Ovary (tissue), 7 donors: ENCODE measurements at regions not wholly inside any gene's neighbourhood (a gene's known extent, or its start where the extent isn't known, plus 50 kb on each side); places are given as distances from the start of the nearest gene placed in this dataset.

Experiments used
- DNase-seq, 5 donors: peaks; one replicate each; pipeline ENCODE4 v3.0.0-alpha.2; 2019 to 2020
- H3K27ac ChIP-seq, 2 donors: fragments of 200-600 bp; one replicate each; pipeline versions ENCODE4 v1.5.1 to v1.8.0; 2019 to 2022
- H3K27me3 ChIP-seq: fragments of 200-600 bp; one replicate; pipeline ENCODE4 v1.8.0; 2022
- H3K36me3 ChIP-seq: fragments of 200-600 bp; sonication (generic); one replicate; pipeline ENCODE4 v1.5.1; 2019
- H3K4me1 ChIP-seq: one replicate; pipeline ENCODE4 v1.8.1; 2013; ENCODE audit warnings: mild to moderate bottlenecking, moderate library complexity; ENCODE audit not compliant: insufficient read depth
- H3K4me3 ChIP-seq: fragments of 200-600 bp; sonication (generic); one replicate; pipeline ENCODE4 v1.5.1; 2017
- H3K9me3 ChIP-seq, 2 donors: fragments of 200-600 bp in 1 of 2; sonication (generic) in 1 of 2; one replicate each; pipeline versions ENCODE4 v1.5.1 to v1.8.1; 2013 to 2019; ENCODE audit warnings: mild to moderate bottlenecking in 1 of 2, moderate library complexity in 1 of 2
- CTCF ChIP-seq, 3 donors: fragments of 450-650 bp in 2 of 3; fragments of 200-600 bp in 1 of 3; IDR thresholded peaks; one replicate each; pipeline versions ENCODE4 v1.5.1 to v1.8.0; 2016 to 2022; ENCODE audit warnings: antibody characterized with exemption in 3 of 3, mild to moderate bottlenecking in 1 of 3
- EP300 ChIP-seq: sonication (generic); formaldehyde crosslinking; IDR thresholded peaks from one replicate; pipeline ENCODE4 v1.6.1; 2017; ENCODE audit warnings: antibody characterized with exemption
- POLR2A ChIP-seq: fragments of 450-650 bp; IDR thresholded peaks from one replicate; pipeline ENCODE4 v1.6.1; 2017; ENCODE audit warnings: antibody characterized with exemption, mild to moderate bottlenecking, moderate library complexity
- WGBS, 3 donors: extraction: QIAGEN DNeasy Blood & Tissue Kit in 1 of 3; methylation state at CpG; one replicate each; pipeline versions ENCODE4 v1.1.5 to v1.1.7; 2013 to 2017; 5-methylcytosine and 5-hydroxymethylcytosine counted together
- intact Hi-C, 4 donors: fragments of 100-400 bp; cut with DNase I; formaldehyde crosslinking; loops; one replicate each; pipeline versions ENCODE4 v1.11.0 to v1.15.1; 2022 to 2023
- donor health status: DM: no; HTN: no; CAD: no; lungs with moderate emphysema.
- donor health status: DM: no; HTN: no; CAD: no.
- donor health status: Bipolar disorder and iron deficiency.
- donor health status: DM: no; HTN: no; CAD: no.
- donor health status: DM: yes; HTN: yes; CAD: no.

- H3K4me3 ChIP-seq, result no peak overlapping the region
- intact Hi-C loops, result no loop called here
- TF ChIP-seq POLR2A, result no peak
- no peak for TF ChIP-seq CTCF (IDR thresholded peaks at IDR 0.05)
- no peak for TF ChIP-seq EP300
- H3K27ac ChIP-seq, result no peak overlapping the region
- H3K4me1 ChIP-seq, result no peaks in the 10 kb centered on the region
- WGBS, 3 donors, result 77 to 83% (median 82%) methylated on average over 3 of the region's 3 CpGs
- no peaks in the 10 kb centered on the region for H3K9me3 ChIP-seq
- H3K36me3 ChIP-seq, result no peaks in the 10 kb centered on the region
- no peaks in the 10 kb centered on the region for H3K27me3 ChIP-seq
- no peak for DNase-seq
Observed at GRCh38 chr10:58885146-58885545, 291.3 kb upstream of the PHYHIPL start.

- H3K4me1 ChIP-seq, result no peaks in the 10 kb centered on the region
- no peaks in the 10 kb centered on the region for H3K9me3 ChIP-seq
- no peak overlapping the region for H3K27ac ChIP-seq
- no peak overlapping the region for H3K4me3 ChIP-seq
- no peaks in the 10 kb centered on the region for H3K36me3 ChIP-seq
- TF ChIP-seq POLR2A, result no peak
- TF ChIP-seq EP300, result no peak
- no peak for DNase-seq
- no peaks in the 10 kb centered on the region for H3K27me3 ChIP-seq
- WGBS, 3 donors, result 56 to 70% (median 64%) methylated on average over 3 of the region's 3 CpGs
- intact Hi-C loops, result no loop called here
Observed at GRCh38 chr10:58885686-58886345, 290.6 kb upstream of the PHYHIPL start.

GRCh38 chr10:58886406-58886805 lies 290.0 kb upstream of the PHYHIPL start:
- no peaks in the 10 kb centered on the region for H3K4me1 ChIP-seq
- H3K27me3 ChIP-seq, result no peaks in the 10 kb centered on the region
- H3K27ac ChIP-seq, result no peak overlapping the region
- WGBS, 3 donors, result 53 to 61% (median 60%) methylated on average over 2 of the region's 2 CpGs
- no peak for DNase-seq
- TF ChIP-seq EP300, result no peak
- TF ChIP-seq CTCF (IDR thresholded peaks at IDR 0.05), result no peak
- no peak for TF ChIP-seq POLR2A
- H3K4me3 ChIP-seq, result no peak overlapping the region
- H3K9me3 ChIP-seq, result no peaks in the 10 kb centered on the region
- H3K36me3 ChIP-seq, result no peaks in the 10 kb centered on the region
- intact Hi-C loops, result no loop called here

GRCh38 chr10:58887474-58887873 lies 289.0 kb upstream of the PHYHIPL start:
- Histone ChIP-seq H3K36me3 (no peaks in the 10 kb centered on the region), H3K4me1 (peaks cover 5% of the 10 kb centered on the region), H3K27me3 (no peaks in the 10 kb centered on the region), H3K9me3 (no peaks in the 10 kb centered on the region), H3K27ac (no peak overlapping the region), H3K4me3 (no peak overlapping the region)
- TF ChIP-seq CTCF (IDR thresholded peaks at IDR 0.05) (no peak), POLR2A (no peak), EP300 (no peak)
- intact Hi-C loops, result no loop called here
- DNase-seq, result no peak
- 84 to 93% (median 89%) methylated on average over 2 of the region's 2 CpGs for WGBS, 3 donors

- H3K27ac ChIP-seq, result no peak overlapping the region
- H3K4me3 ChIP-seq, result no peak overlapping the region
- no peaks in the 10 kb centered on the region for H3K9me3 ChIP-seq
- no peaks in the 10 kb centered on the region for H3K27me3 ChIP-seq
- no peaks in the 10 kb centered on the region for H3K36me3 ChIP-seq
- no peak for DNase-seq
- WGBS, 3 donors, result 90 to 92% (median 91%) methylated on average over 3 of the region's 3 CpGs
- intact Hi-C loops, result no loop called here
- H3K4me1 ChIP-seq, result peaks cover 5% of the 10 kb centered on the region
- TF ChIP-seq CTCF (IDR thresholded peaks at IDR 0.05) (no peak), POLR2A (no peak), EP300 (no peak)
Observed at GRCh38 chr10:58888957-58889356, 287.5 kb upstream of the PHYHIPL start.
